ENCODE measurements at regions not wholly inside any gene's neighbourhood (a gene's known extent, or its start where the extent isn't known, plus 50 kb on each side); places are given as distances from the start of the nearest gene placed in this dataset.

DNA sequence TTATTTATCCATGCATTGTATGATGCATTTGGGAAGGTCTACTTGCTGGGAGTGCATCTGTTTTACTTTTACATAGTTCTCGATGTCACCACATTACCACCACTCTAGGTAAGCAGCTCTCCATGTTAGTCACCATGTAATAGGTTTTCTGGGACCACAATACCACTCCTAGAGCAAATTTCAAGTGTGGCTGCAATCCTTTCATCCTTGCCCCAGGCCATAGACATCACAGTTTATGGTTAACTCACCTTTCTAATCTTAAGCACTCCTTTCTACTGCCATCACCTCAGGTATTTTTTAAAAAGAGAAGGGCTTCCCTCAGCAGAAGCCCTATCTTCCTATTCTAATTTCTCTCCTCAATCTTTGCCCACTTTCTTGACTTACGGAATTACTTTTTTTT, 354.1 kb downstream of the PLK2 start:
- TF ChIP-seq POLR2AphosphoS5 (IDR thresholded peaks at IDR 0.05) (no peak), POLR2A (IDR thresholded peaks at IDR 0.05) (no peak)
- TF ChIP-seq, protein P1, sequence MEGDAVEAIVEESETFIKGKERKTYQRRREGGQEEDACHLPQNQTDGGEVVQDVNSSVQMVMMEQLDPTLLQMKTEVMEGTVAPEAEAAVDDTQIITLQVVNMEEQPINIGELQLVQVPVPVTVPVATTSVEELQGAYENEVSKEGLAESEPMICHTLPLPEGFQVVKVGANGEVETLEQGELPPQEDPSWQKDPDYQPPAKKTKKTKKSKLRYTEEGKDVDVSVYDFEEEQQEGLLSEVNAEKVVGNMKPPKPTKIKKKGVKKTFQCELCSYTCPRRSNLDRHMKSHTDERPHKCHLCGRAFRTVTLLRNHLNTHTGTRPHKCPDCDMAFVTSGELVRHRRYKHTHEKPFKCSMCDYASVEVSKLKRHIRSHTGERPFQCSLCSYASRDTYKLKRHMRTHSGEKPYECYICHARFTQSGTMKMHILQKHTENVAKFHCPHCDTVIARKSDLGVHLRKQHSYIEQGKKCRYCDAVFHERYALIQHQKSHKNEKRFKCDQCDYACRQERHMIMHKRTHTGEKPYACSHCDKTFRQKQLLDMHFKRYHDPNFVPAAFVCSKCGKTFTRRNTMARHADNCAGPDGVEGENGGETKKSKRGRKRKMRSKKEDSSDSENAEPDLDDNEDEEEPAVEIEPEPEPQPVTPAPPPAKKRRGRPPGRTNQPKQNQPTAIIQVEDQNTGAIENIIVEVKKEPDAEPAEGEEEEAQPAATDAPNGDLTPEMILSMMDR (IDR thresholded peaks at IDR 0.05 in 8 of 11, conservative IDR thresholded peaks at IDR 0.05 in 3 of 11) = no peak

Measured in spleen (tissue), 7 donors.